ENCODE measurements at regions not wholly inside any gene's neighbourhood (a gene's known extent, or its start where the extent isn't known, plus 50 kb on each side); places are given as distances from the start of the nearest gene placed in this dataset.
A peak's percentile ranks its signal among the peaks of the same experiment; 100 is the strongest.
"Not testable (repeated sequence)": the region's sequence is repeated elsewhere in the genome, so short reads cannot be mapped to it uniquely, and the experiment has no call there.

GRCh38 chr1:120550335-120550734 is 135.5 kb downstream of the NBPF8 start:
- not testable (repeated sequence) for DNase-seq (ENCODE audit: low read depth)

- DNase-seq (ENCODE audit: low read depth), result not testable (repeated sequence)
Observed at GRCh38 chr1:120552190-120552589, 137.4 kb downstream of the NBPF8 start.

DNA sequence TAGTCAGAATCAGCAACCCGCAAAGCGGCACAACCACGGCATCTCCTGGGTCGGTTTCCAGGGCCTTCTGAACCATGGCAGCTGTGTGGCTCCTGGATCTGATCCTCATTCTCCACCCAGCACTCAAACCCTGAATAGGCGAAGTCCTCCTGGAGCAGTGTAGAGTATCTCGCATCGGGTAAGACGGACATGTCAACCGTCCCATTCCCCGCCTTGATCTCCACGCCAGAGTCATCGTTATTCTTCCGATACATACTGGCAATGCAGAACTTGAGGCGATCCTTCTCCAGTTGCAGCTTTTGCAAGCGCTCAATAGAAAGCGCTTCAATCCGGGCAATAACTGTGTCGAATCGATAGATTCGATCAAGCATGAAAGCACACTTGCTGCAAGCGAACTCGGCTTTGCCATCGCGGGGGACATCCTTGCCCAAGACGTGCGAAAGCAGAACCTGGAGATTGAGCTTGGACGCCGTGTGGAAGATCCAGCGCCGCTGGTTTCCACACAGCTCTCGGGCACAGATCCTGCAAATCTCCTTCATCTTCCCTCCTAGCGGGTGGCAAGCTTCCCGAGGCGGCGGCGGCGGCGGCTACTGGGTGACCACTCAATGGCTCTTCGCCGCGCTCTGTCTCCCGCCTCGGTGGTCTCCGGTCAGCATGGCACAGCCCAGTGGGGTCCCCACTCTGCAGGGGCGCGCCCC is 142.9 kb downstream of the NBPF8 start:
- DNase-seq (ENCODE audit: low read depth), result not testable (repeated sequence)

GRCh38 chr1:120558303-120559060 is 143.6 kb downstream of the NBPF8 start:
- DNase-seq (ENCODE audit: low read depth), result peak; percentile 43

DNA sequence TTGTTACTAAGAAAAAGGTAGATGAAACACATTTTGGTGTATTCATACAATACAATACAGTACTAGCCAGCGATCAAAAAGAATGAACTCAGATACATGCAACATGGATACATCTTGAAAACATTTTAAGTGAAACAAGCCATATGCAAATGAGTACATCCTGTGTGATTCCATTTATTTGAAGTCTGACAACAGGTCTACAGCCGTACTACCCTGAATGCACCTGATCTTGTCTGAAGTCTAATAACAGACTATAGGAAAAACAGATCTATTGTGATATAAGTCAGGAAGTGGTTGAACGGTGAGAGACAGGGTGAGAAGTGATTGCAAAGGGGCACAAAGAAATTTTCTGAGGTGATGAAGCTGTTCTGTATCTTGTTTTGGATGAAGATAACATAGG is 146.9 kb downstream of the NBPF8 start:
- not testable (repeated sequence) for DNase-seq (ENCODE audit: low read depth)

- DNase-seq (ENCODE audit: low read depth), result not testable (repeated sequence)
Observed at GRCh38 chr1:120565396-120565795, 150.6 kb downstream of the NBPF8 start.

GRCh38 chr1:120567620-120568019 is 152.8 kb downstream of the NBPF8 start:
- not testable (repeated sequence) for DNase-seq (ENCODE audit: low read depth)

DNA sequence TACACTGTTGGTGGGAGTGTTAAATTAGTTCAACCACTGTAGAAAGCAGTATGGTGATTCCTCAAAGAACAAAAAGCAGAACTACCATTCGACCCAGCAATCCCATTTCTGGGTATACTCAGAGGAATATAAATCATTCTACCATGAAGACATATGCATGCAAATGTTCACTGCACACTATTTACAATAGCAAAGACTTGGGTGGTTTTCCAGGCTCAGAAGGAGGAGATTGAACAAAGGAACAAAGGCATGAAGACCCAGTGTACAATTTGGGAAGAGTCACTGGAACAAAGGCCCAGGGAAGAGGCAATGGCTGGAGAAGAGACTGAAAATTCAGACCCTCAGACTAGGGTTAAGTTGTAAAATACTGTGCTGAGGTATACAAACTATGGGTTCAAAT is 148.5 kb upstream of the NBPF26 start:
- DNase-seq (ENCODE audit: low read depth), result not testable (repeated sequence)

DNA sequence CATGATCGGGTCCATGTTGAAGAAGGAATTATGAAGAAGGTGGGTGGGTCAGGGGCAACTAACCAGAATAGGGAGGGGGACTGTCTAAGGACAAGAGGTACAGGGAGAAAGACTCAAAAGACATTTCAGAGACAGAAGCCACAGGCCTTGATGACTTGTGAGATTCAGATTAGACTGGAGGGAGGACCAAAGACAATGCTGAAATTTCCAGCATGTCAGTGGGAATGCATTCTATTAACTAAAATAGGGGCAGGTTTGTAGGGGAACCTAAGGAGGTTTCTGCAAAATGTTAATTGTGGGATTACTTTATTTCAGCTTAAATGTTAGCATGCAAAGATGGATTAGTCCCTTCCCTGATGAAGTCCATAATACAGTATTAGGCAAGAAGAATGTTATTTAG is 141.6 kb upstream of the NBPF26 start:
- not testable (repeated sequence) for DNase-seq (ENCODE audit: low read depth)

DNA sequence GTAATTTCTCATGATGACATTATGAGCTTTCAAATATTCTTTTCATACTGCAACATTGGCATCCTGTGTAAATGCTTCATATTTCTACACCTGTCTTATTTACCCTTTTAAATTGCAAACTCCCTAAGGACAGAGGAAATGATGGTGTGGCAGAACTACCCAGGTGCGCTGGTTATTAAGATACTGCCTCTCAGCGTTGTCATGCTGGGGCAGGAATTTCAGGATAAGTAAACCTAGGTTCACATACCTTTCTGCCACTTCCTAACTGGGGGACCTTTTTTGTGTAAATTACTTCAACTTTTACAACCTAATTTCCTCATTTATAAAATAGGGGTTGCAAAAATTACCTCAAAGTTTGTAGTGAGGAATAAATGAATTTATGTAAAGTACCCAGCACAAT is 137.7 kb upstream of the NBPF26 start:
- not testable (repeated sequence) for DNase-seq (ENCODE audit: low read depth)

GRCh38 chr1:120588811-120589210 is 134.9 kb upstream of the NBPF26 start:
- DNase-seq (ENCODE audit: low read depth), result not testable (repeated sequence)

GRCh38 chr1:120591774-120592173 is 132.0 kb upstream of the NBPF26 start:
- DNase-seq (ENCODE audit: low read depth), result not testable (repeated sequence)

DNA sequence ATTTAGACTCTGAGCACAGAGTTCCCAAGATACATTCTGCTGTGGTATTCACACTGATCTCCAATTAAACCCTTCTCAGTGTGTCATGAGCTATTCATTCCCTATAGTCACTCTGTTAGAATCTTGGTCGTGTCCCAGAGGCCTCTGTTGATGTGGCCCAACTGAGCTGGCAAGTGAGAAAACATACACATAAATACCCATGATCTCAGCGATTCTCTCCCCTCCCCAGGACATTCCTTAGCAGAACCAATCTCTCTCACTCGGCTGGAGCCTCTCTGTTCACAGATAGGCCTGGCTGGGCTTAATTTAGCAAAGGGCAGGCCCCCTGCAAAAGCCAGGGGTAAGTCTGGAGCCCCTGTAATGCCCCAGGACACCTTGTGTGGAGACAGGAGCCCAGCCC is 130.8 kb upstream of the NBPF26 start:
- not testable (repeated sequence) for DNase-seq (ENCODE audit: low read depth)

GRCh38 chr1:120593648-120594047 is 130.1 kb upstream of the NBPF26 start:
- not testable (repeated sequence) for DNase-seq (ENCODE audit: low read depth)

GRCh38 chr1:120598331-120598951 is 125.3 kb upstream of the NBPF26 start:
- DNase-seq (ENCODE audit: low read depth), result not testable (repeated sequence)

DNA sequence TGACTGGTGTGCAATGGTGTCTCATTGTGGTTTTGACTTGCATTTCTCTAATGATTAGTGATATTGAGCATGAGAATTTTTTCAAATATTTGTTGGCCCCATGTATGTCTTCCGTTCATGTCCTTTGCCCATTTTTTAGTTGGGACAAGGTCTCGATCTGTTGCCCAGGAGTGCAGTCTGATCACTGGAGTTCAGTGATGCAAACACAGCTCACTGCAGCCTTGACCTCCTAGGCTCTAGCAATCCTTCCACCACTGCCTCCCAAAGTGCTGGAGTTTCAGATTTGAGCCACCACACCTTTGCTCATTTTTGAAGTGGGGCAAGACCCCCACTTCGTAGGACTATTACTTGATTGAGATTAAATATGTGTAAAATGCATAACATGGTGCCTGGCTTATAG is 124.2 kb upstream of the NBPF26 start:
- DNase-seq (ENCODE audit: low read depth), result not testable (repeated sequence)

GRCh38 chr1:120600442-120601041 is 123.2 kb upstream of the NBPF26 start:
- not testable (repeated sequence) for DNase-seq (ENCODE audit: low read depth)

DNA sequence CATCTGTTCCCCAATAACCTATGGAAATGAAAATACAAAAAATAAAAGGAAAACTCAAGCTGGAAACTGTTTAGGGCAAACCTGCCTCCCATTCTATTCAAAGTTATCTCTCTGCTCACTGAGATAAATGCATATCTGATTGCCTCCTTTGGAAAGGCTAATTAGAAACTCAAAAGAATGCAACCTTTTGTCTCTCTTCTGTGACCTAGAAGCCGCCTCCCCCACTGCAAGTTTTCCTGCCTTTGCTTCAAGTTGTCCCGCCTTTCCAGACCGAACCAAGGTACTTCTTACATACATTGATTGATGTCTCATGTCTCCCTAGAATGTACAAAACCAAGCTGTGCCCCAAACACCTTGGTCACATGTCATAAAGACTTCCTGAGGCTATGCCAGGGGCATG is 115.9 kb upstream of the NBPF26 start:
- DNase-seq (ENCODE audit: low read depth), result not testable (repeated sequence)

DNA sequence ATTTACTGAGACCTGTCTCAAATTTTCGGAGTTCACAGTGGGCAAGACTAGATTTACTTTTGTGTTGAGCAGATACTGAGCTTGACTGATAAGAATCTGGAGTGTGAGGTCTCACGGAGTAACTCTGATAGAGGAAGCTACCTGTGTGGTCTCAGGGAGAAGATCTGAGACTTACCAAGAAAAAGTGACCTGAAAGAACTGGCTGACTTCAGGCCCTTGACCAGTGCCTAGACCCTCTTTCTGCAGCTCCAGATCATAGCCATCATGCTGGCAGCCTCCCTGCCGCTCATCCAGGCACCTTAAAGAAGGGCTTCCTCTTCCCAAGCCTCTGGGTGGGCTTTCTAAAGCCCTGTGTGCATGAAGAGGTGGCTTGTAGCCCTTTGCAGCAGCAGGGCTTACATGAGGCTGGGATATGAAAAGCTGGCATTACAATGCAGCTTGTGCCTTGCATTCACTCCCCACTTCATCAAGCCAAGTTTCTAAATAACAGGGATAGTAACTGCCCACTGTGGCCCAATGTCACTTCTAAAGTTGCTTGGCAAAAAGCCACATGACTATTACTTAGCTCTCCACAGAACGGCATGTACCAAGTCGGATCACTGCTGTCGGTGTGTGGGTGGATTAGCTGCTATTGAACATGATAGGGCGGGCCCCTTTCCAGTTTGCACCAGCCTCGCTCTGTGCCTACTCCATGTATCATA is 115.3 kb upstream of the NBPF26 start:
- not testable (repeated sequence) for DNase-seq (ENCODE audit: low read depth)

DNA sequence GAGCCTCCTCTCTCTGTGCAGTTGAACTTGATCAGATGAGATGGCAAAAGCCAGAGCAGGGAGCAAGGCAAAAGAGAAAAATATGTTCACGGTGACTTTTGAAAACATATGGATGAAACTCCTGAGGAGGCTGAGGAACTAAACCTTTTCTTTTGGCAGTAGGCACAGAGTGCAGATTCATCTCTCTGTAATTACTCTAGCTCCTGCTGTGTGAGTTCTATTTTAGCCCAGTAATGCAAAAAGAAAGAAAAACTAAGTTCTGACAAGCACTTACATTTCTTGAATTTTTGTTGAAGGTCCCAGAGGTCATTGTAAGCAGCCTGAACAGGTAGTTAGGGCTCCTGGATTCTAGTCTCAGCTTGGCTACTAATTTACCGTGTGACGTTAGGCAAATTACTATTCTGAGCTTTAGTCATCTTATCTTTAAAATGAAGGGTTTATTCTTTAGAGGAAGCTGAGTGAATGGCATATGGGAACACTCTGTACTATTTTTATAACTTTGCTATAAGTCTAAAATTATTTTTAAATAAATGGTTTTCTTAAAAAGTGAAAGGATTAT is 114.7 kb upstream of the NBPF26 start:
- DNase-seq (ENCODE audit: low read depth), result not testable (repeated sequence)

- DNase-seq (ENCODE audit: low read depth), result not testable (repeated sequence)
Observed at GRCh38 chr1:120609834-120610233, 113.9 kb upstream of the NBPF26 start.

All from fibroblast of the conjunctiva (primary cell).